HEK293T (cell line): ENCODE measurements at regions not wholly inside any gene's neighbourhood (a gene's known extent, or its start where the extent isn't known, plus 50 kb on each side); places are given as distances from the start of the nearest gene placed in this dataset.
"Not testable (repeated sequence)": the region's sequence is repeated elsewhere in the genome, so short reads cannot be mapped to it uniquely, and the experiment has no call there.

ENCODE experiments used
- CTCF ChIA-PET: fragments of 350-600 bp; formaldehyde crosslinking; extraction: SDS; loops from one replicate; lab custom pipeline; 2021; ENCODE audit warnings: antibody characterized with exemption, inconsistent platforms; lab: Yijun Ruan, JAX
- POLR2A ChIA-PET: fragments of 350-600 bp; formaldehyde crosslinking; extraction: SDS; loops from one replicate; lab custom pipeline; 2020; ENCODE audit warnings: antibody characterized with exemption, inconsistent platforms; lab: Yijun Ruan, JAX
- DNase-seq: peaks from one replicate; pipeline ENCODE4 v3.0.0; 2012; ENCODE audit warnings: mixed read lengths; ENCODE audit errors: extremely low spot score
- ARNT ChIP-seq: fragments of 450-650 bp; IDR thresholded peaks from 2 replicates; pipeline ENCODE4 v1.6.1; 2017; ENCODE audit warnings: mild to moderate bottlenecking
- BHLHE40 ChIP-seq: fragments of 450-650 bp; IDR thresholded peaks from 2 replicates; pipeline ENCODE4 v1.6.1; 2016; ENCODE audit warnings: mild to moderate bottlenecking, moderate library complexity, borderline replicate concordance
- CTBP1 ChIP-seq: fragments of 450-650 bp; IDR thresholded peaks from 2 replicates; pipeline ENCODE4 v1.6.1; 2016; ENCODE audit warnings: borderline replicate concordance
- ELF4 ChIP-seq: fragments of 450-650 bp; IDR thresholded peaks from 2 replicates; pipeline ENCODE4 v1.6.1; 2017; ENCODE audit warnings: antibody characterized with exemption
- FOXA1 ChIP-seq: fragments of 450-650 bp; IDR thresholded peaks from 2 replicates; pipeline ENCODE4 v1.6.1; 2016; ENCODE audit warnings: mild to moderate bottlenecking
- FOXK2 ChIP-seq: fragments of 450-650 bp; IDR thresholded peaks from 2 replicates; pipeline ENCODE4 v1.6.1; 2016; ENCODE audit warnings: mild to moderate bottlenecking
- FOXM1 ChIP-seq: fragments of 450-650 bp; IDR thresholded peaks from 2 replicates; pipeline ENCODE4 v1.6.1; 2017; ENCODE audit warnings: mild to moderate bottlenecking, borderline replicate concordance
- HDGF ChIP-seq: fragments of 450-650 bp; IDR thresholded peaks from 2 replicates; pipeline ENCODE4 v1.6.1; 2017; ENCODE audit warnings: antibody characterized with exemption, borderline replicate concordance
- L3MBTL2 ChIP-seq: fragments of 450-650 bp; conservative IDR thresholded peaks from 2 replicates; pipeline ENCODE4 v1.6.1; 2016; ENCODE audit warnings: mild to moderate bottlenecking
- LEF1 ChIP-seq: fragments of 450-650 bp; IDR thresholded peaks from 2 replicates; pipeline ENCODE4 v1.6.1; 2017; ENCODE audit warnings: mild to moderate bottlenecking, borderline replicate concordance
- NFRKB ChIP-seq: fragments of 450-650 bp; IDR thresholded peaks from 2 replicates; pipeline ENCODE4 v1.6.1; 2016; ENCODE audit warnings: mild to moderate bottlenecking, moderate library complexity
- PKNOX1 ChIP-seq: fragments of 450-650 bp; IDR thresholded peaks from 2 replicates; pipeline ENCODE4 v1.6.1; 2016
- SP1 ChIP-seq: fragments of 450-650 bp; IDR thresholded peaks from 2 replicates; pipeline ENCODE4 v1.6.1; 2017
- SUZ12 ChIP-seq: fragments of 450-650 bp; IDR thresholded peaks from 2 replicates; pipeline ENCODE4 v1.6.1; 2016; ENCODE audit warnings: mild to moderate bottlenecking
- TARDBP ChIP-seq: fragments of 450-650 bp; IDR thresholded peaks from 2 replicates; pipeline ENCODE4 v1.6.1; 2016
- ZNF384 ChIP-seq: fragments of 450-650 bp; IDR thresholded peaks from 2 replicates; pipeline ENCODE4 v1.6.1; 2016

- POLR2A ChIA-PET, DNase-seq, CTCF ChIA-PET: not testable (repeated sequence)
Observed at GRCh38 chr21:9837001-9837400, 684.4 kb upstream of the TPTE start.

GRCh38 chr21:9837526-9837925 lies 683.9 kb upstream of the TPTE start:
- CTCF ChIA-PET, POLR2A ChIA-PET, DNase-seq: not testable (repeated sequence)

- ChIA-PET CTCF (no interaction called here), POLR2A (no interaction called here)
- TF ChIP-seq PKNOX1 = no peak
- TF ChIP-seq ZNF384 = no peak
- TF ChIP-seq LEF1 = no peak
- TF ChIP-seq HDGF = no peak
- no peak for TF ChIP-seq FOXM1
- DNase-seq = no peak
Observed at GRCh38 chr21:9837946-9838737, 683.2 kb upstream of the TPTE start.

- ChIA-PET POLR2A (no interaction called here), CTCF (no interaction called here)
- DNase-seq = peak; percentile 4
- no peak for TF ChIP-seq ELF4
- TF ChIP-seq ZNF384 = no peak
- TF ChIP-seq ARNT = no peak
- no peak for TF ChIP-seq FOXM1
- no peak for TF ChIP-seq L3MBTL2
- no peak for TF ChIP-seq TARDBP
- no peak for TF ChIP-seq CTBP1
- TF ChIP-seq HDGF = no peak
- no peak for TF ChIP-seq LEF1
- no peak for TF ChIP-seq FOXA1
- TF ChIP-seq PKNOX1 = no peak
- no peak for TF ChIP-seq BHLHE40
- no peak for TF ChIP-seq SP1
- TF ChIP-seq FOXK2 = no peak
- TF ChIP-seq SUZ12 = no peak
- TF ChIP-seq NFRKB = no peak
Observed at GRCh38 chr21:9838738-9839642, 682.4 kb upstream of the TPTE start.

- DNase-seq, CTCF ChIA-PET, POLR2A ChIA-PET: not testable (repeated sequence)
Observed at GRCh38 chr21:9844106-9844505, 677.3 kb upstream of the TPTE start.

GRCh38 chr21:9847511-9847910 lies 673.9 kb upstream of the TPTE start:
- CTCF ChIA-PET, DNase-seq, POLR2A ChIA-PET: not testable (repeated sequence)

- POLR2A ChIA-PET, DNase-seq, CTCF ChIA-PET: not testable (repeated sequence)
Observed at GRCh38 chr21:9851166-9851565, 670.2 kb upstream of the TPTE start.

GRCh38 chr21:9851695-9852094 lies 669.7 kb upstream of the TPTE start:
- DNase-seq, POLR2A ChIA-PET, CTCF ChIA-PET: not testable (repeated sequence)

GRCh38 chr21:9857563-9857962 lies 663.8 kb upstream of the TPTE start:
- POLR2A ChIA-PET, DNase-seq, CTCF ChIA-PET: not testable (repeated sequence)

- POLR2A ChIA-PET, DNase-seq, CTCF ChIA-PET: not testable (repeated sequence)
Observed at GRCh38 chr21:9859865-9860264, 661.5 kb upstream of the TPTE start.

GRCh38 chr21:9862456-9862855 lies 658.9 kb upstream of the TPTE start:
- POLR2A ChIA-PET, CTCF ChIA-PET, DNase-seq: not testable (repeated sequence)

- POLR2A ChIA-PET, DNase-seq, CTCF ChIA-PET: not testable (repeated sequence)
Observed at GRCh38 chr21:9867815-9868214, 653.6 kb upstream of the TPTE start.

- DNase-seq, CTCF ChIA-PET, POLR2A ChIA-PET: not testable (repeated sequence)
Observed at GRCh38 chr21:9873096-9873495, 648.3 kb upstream of the TPTE start.

GRCh38 chr21:9874136-9874535 lies 647.2 kb upstream of the TPTE start:
- DNase-seq, POLR2A ChIA-PET, CTCF ChIA-PET: not testable (repeated sequence)
